Limb (tissue), 2 donors: ENCODE measurements at regions not wholly inside any gene's neighbourhood (a gene's known extent, or its start where the extent isn't known, plus 50 kb on each side); places are given as distances from the start of the nearest gene placed in this dataset.

Experiments
- DNase-seq, 2 donors: peaks; one replicate each; pipeline ENCODE4 v3.0.0-alpha.2; 2016; ENCODE audit errors: extremely low spot score in 2 of 2

GRCh38 chr17:5635949-5636348 lies 51.6 kb upstream of the NLRP1 start:
- no peak for DNase-seq

GRCh38 chr17:5638596-5638995 lies 54.3 kb upstream of the NLRP1 start:
- DNase-seq, result no peak

DNA sequence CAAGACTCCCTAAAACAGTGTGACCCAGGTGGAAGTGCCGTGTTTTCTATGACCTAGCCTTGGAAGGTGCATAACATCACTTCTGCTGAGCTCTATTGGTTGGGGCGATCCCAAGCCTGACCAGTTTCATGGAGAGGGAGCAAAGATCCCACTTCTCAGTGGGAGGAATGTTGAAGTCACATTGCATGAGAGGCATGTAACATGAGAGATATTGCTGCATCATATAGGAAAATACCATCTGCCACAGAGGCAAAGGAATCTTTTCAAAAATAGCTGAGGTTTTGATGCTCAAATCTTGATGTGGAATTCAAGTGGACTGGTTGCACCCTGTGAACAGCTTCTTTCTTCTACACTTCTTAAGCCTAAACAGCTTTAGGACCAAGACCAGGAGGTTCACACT lies 56.4 kb upstream of the NLRP1 start:
- no peak for DNase-seq

- DNase-seq, result no peak
Measured at GRCh38 chr17:5642752-5643151, 58.4 kb upstream of the NLRP1 start.

DNA sequence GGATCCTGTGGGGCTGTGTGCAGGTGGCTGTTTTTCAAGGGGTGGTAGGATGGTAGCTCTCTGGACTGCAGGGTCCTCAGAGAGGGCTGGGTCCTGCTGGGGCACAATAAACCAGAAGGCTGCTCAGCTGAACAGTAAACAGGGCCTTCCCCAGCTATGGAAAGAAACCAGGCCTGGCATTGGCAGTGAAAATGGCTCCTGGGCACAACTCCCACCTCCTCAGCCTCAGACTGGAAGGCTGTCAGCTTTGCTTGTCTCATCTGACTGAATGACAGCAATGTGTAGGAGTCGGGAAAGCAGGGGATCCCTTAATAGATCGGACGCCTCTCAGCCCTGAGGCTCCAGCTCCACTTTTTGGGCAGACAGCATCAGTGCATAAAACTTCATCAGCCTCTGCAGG lies 59.8 kb upstream of the NLRP1 start:
- no peak for DNase-seq

DNA sequence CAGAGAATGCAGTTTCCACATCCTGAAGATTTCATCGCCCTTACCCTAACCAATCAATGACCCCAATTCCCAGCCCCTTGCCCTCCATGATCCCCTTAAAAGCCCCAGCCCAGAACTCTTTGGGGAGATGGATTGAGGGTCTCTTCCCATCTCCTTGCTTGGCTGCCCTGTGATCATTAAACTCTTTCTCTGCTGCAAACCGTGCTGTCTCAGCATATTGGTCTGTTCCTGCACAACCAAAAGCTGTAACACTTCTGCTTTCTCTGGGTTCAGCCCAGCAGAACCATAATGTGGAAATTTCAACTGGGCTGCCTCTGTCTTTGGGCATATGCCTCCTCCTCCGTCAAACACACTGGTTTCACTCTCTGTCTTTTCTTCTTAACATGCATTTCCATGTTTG lies 67.0 kb upstream of the NLRP1 start:
- no peak for DNase-seq

- no peak for DNase-seq
Measured at GRCh38 chr17:5661491-5662125, 77.3 kb upstream of the NLRP1 start.

DNA sequence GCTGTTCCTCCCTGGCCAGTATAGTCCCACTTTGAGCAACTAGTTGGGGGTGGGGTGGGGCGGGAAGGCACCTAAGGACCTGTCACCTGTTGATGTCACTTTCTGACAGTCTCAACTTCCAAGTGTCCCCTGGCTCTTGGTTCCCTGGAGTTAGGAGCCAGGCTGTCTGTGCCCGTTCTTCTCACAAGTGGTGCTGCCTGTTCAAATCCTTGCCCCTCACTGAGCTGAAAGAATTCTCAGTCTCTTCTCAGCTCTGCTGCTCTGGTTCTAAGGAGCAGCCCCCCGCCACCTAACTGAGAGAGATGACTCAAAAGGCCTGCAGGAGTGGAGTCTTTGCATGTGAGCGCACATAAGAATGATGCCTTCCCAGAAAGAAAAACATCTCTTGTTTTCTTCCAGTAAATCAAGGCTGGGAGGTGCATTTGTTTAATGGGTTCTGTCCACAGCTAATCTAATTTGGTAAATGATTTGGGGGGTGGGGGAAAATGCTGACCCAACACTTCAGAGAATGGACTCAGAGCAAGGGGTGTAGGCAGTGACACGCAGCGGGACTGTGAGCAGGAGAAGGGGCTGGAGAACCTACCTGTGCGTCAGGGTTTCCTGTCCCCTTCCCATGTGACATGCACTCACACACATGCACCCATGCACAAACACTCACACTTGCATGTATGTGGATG lies 78.2 kb upstream of the NLRP1 start:
- DNase-seq, result no peak

DNA sequence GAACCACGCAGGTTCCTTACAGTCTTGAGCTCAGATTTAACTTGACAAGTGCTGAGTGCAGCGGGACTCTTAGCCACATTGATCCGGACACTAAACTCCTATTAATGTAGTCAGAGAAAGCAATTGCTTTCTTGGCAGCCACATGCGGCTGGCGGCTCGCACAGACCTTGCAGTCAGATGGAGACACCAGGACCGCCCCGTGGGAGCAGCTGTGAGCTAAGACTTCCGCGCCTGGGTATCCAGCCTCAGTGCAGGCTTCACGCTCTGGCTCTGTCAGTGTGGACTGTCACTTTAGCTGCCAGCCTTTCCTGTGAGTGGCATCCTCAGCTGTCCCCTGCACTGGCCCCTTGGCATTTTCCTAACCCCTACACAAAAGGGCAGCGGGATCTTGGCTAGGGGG lies 80.9 kb upstream of the NLRP1 start:
- peak; percentile 30 to 64 for DNase-seq

GRCh38 chr17:5667871-5668270 lies 83.6 kb upstream of the NLRP1 start:
- DNase-seq, result no peak

DNA sequence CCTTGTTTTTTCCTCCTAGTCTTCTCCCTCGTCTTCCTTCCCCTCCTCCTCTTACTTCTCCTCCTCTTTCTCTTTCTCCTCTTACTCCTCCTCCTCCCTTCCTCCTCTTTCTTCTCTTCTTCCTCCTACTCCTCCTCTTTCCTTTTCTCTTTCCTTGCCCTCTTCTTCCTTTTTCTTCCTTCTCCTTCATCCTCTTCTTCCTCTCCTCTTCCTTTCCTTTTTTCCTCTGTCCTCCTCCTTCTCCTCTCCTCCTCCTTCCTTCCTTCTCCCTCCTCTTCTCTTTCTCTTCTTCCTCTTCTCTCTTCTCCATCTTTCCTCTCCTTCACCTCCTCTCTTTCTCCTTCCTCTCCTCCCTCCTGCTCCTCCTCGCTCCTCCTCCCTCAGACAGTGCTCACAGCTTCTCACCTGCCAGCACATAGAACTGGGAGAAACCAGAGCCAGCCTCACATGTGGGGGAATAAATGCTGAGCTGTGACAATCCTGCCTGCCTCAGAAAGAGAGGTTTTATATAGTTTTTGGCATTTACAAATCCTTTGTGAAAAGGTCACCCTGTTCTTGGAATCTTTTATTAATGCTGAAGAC lies 84.3 kb upstream of the NLRP1 start:
- DNase-seq, result no peak

DNA sequence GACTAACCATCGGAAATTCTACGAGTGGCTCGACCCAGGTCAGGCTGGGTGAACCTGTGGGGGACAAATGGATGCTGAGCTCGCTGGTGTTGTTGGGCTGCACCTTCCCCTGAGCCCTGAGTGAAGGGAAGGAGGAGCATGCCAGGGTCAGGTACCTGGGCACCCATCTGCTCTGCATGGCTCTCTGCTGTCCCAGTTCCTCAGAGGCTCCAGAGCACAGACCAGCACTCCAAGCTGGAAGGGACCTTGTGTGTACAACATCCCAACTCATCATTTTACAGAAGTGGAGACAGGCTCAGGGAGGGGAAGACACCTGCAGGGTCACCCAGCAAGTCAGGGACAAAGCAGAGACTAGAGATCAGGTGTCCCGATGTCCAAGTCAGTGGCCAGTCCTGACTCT lies 84.9 kb upstream of the NLRP1 start:
- DNase-seq, result no peak

DNA sequence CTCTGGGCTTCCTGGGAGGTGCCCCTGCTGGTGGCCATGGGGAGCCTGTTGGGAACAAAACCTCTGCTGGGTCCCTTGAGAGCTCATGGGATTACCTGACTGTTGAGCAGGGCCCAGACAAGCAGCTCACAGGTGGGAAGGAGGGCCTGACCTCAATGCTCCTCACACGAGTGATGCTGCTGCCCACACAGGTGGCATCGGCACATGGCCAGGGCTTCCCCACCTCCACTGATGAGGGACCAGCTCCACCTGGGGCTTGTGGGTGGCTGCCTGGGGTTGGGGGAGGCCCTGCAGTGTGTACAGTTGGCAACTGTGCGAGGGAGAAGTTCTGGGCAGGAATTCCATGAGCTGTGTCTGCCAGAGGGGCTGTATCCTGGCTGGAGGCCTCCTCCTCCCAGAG lies 87.8 kb upstream of the NLRP1 start:
- DNase-seq, result no peak

DNA sequence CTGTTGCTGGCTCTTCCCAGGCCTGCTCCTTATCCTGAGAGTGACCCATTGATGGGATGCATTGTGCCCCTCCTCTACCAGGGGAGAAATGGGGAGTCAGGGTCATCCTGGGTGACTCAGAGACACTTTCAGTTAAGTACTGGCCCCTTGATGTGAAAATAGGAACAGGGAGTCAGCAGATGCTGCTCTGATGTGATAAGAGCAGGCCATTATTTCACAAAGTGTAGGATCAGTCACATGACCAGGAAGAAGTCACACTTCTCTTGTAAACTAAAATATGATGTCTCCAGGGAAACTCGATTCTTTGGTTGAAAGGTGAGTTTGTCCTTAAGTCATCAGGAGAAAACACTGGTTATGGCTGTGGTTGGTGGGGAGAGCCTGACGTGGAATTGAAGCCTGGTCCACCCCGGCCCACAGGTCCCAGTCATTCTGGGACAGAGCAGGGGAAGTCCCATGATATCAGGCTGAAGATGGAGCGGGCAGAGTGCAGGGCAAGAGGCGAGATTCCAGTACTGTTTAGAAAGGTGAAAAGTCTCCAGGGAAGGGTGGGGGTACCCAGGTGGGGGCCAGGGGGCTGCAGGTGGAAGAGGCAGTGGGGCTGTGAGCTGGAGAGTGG lies 88.6 kb upstream of the NLRP1 start:
- no peak for DNase-seq

- no peak for DNase-seq
Measured at GRCh38 chr17:5675625-5676421, 91.5 kb upstream of the NLRP1 start.

GRCh38 chr17:5677620-5678019 lies 93.3 kb upstream of the NLRP1 start:
- DNase-seq, result no peak

- no peak for DNase-seq
Measured at GRCh38 chr17:5678171-5678570, 93.9 kb upstream of the NLRP1 start.

DNA sequence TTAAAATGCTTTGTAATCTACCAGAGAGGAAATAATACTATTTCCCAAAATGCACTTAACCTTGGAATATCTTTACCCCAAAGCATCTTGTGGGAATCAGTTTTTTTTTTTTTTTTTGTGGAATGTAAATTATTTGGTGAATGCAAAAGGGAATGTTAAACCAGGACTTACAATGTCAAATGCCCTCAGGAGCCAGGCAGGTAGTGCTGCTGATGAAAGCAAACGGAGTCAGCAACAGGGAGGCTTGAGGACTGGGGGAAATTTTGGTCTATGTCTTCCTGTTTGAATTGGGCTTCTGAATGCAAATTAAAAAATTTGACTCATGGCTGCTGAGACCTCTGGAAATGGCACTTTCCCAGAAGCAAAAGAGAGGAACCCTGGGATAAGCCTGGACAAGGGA lies 96.5 kb upstream of the NLRP1 start:
- DNase-seq, result no peak

DNA sequence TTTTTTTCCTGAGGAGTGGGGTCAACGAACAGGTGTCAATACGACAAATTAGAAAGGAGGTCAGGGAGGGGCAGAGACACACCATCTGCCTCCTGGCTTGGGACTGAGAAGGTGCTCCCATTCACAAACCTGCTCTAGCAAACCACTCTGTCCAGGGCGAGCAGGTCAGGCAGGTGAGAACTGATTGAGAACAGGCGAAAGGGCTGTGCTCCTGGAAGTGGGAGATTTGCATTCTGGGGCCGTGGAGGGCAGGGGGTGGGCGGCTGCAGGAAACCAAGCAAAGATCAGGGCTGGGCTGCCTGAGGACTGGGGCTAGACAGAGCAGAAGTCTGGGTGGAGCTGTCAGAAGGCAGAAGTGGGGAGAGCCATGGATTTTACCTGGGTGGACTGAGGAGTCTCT lies 98.9 kb upstream of the NLRP1 start:
- DNase-seq, result no peak

GRCh38 chr17:5686074-5686635 lies 101.8 kb upstream of the NLRP1 start:
- DNase-seq, result no peak

- DNase-seq, result no peak
Measured at GRCh38 chr17:5687646-5688045, 103.3 kb upstream of the NLRP1 start.

- no peak for DNase-seq
Measured at GRCh38 chr17:5693821-5694220, 109.5 kb upstream of the NLRP1 start.
